ENCODE measurements at regions not wholly inside any gene's neighbourhood (a gene's known extent, or its start where the extent isn't known, plus 50 kb on each side); places are given as distances from the start of the nearest gene placed in this dataset.

- no peak for TF ChIP-seq EZH2 (IDR thresholded peaks at IDR 0.05; ENCODE audit: low read depth)
- TF ChIP-seq, protein P1, sequence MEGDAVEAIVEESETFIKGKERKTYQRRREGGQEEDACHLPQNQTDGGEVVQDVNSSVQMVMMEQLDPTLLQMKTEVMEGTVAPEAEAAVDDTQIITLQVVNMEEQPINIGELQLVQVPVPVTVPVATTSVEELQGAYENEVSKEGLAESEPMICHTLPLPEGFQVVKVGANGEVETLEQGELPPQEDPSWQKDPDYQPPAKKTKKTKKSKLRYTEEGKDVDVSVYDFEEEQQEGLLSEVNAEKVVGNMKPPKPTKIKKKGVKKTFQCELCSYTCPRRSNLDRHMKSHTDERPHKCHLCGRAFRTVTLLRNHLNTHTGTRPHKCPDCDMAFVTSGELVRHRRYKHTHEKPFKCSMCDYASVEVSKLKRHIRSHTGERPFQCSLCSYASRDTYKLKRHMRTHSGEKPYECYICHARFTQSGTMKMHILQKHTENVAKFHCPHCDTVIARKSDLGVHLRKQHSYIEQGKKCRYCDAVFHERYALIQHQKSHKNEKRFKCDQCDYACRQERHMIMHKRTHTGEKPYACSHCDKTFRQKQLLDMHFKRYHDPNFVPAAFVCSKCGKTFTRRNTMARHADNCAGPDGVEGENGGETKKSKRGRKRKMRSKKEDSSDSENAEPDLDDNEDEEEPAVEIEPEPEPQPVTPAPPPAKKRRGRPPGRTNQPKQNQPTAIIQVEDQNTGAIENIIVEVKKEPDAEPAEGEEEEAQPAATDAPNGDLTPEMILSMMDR (conservative IDR thresholded peaks at IDR 0.05), result no peak
Observed at GRCh38 chr1:14328685-14329084, 269.8 kb upstream of the KAZN start.

Data from PC-9 (cell line).